Gastroesophageal sphincter (tissue), 3 donors: ENCODE measurements at regions not wholly inside any gene's neighbourhood (a gene's known extent, or its start where the extent isn't known, plus 50 kb on each side); places are given as distances from the start of the nearest gene placed in this dataset.

Experiments
- CTCF ChIP-seq, 4 experiments: fragments of 200-600 bp in 2 of 4; fragments of 450-650 bp in 2 of 4; sonication (generic) in 1 of 4; IDR thresholded peaks; one replicate each; pipeline ENCODE4 v1.5.1; 2017 to 2019; ENCODE audit warnings: antibody characterized with exemption in 4 of 4, mild to moderate bottlenecking in 2 of 4, moderate library complexity in 2 of 4
- EP300 ChIP-seq: sonication (generic); formaldehyde crosslinking; IDR thresholded peaks from one replicate; pipeline ENCODE4 v1.6.1; 2017; ENCODE audit warnings: antibody characterized with exemption, mild to moderate bottlenecking
- POLR2A ChIP-seq, 2 donors: fragments of 450-650 bp; IDR thresholded peaks; one replicate each; pipeline ENCODE4 v1.6.1; 2017; ENCODE audit warnings: antibody characterized with exemption in 2 of 2, mild to moderate bottlenecking in 2 of 2, moderate library complexity in 1 of 2
- POLR2AphosphoS5 ChIP-seq: sonication (generic); formaldehyde crosslinking; IDR thresholded peaks from one replicate; pipeline ENCODE4 v1.6.1; 2017; ENCODE audit warnings: antibody characterized with exemption

DNA sequence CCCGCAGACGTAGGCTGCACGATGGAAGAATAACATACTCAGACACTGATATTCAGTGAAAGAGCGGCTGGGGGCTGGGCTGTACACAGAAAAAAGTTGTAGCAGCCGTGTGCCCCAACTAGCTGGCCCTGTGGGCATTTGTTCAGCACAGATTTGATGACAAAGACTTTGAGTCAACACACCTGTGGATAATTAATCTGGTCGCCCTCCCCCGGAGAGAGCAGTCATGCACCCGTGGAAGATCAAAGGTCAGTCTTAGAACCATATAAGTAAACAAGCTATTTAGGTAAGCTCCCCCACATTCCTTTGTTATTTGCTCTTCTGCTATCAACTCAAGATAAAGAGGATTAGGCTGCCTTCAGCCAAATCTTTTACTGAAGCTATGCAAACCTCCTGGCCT lies 148.4 kb upstream of the HMCN1 start:
- no peak for TF ChIP-seq POLR2A (IDR thresholded peaks at IDR 0.05)
- TF ChIP-seq CTCF (IDR thresholded peaks at IDR 0.05): no peak
- no peak for TF ChIP-seq POLR2AphosphoS5
- TF ChIP-seq EP300: no peak
